ENCODE measurements at regions not wholly inside any gene's neighbourhood (a gene's known extent, or its start where the extent isn't known, plus 50 kb on each side); places are given as distances from the start of the nearest gene placed in this dataset.
"Not testable (repeated sequence)": the region's sequence is repeated elsewhere in the genome, so short reads cannot be mapped to it uniquely, and the experiment has no call there.

DNA sequence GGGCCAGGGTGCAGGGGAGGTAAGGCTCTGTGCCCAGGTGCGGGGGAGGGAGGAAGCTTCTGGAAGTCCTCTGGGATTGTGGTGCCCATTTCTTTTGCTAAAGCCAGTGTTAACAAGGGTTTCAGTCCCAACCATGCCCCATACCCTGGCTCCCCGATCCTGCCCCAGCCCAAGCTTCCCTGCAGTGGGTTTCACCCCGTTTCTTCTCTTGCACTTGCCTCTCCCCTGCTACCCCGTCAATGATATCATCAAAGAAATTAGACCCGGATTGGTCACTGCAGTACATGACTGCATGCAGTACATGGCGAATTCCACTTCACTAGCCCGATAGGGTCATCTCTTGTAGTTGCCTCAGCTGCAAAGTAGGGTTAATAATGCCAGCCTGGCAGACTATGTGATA, 174.0 kb downstream of the BCL2L11 start:
- TF ChIP-seq, protein P1, sequence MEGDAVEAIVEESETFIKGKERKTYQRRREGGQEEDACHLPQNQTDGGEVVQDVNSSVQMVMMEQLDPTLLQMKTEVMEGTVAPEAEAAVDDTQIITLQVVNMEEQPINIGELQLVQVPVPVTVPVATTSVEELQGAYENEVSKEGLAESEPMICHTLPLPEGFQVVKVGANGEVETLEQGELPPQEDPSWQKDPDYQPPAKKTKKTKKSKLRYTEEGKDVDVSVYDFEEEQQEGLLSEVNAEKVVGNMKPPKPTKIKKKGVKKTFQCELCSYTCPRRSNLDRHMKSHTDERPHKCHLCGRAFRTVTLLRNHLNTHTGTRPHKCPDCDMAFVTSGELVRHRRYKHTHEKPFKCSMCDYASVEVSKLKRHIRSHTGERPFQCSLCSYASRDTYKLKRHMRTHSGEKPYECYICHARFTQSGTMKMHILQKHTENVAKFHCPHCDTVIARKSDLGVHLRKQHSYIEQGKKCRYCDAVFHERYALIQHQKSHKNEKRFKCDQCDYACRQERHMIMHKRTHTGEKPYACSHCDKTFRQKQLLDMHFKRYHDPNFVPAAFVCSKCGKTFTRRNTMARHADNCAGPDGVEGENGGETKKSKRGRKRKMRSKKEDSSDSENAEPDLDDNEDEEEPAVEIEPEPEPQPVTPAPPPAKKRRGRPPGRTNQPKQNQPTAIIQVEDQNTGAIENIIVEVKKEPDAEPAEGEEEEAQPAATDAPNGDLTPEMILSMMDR (IDR thresholded peaks at IDR 0.05; ENCODE audit: low read depth, low read length), result not testable (repeated sequence)
- not testable (repeated sequence) for TF ChIP-seq EZH2phosphoT487 (IDR thresholded peaks at IDR 0.05; ENCODE audit: low read depth)

Data from OCI-LY3 (cell line).